Lung (tissue), 11 donors: ENCODE measurements at regions not wholly inside any gene's neighbourhood (a gene's known extent, or its start where the extent isn't known, plus 50 kb on each side); places are given as distances from the start of the nearest gene placed in this dataset.

Source experiments
- ATAC-seq: fragments of 200-7000 bp; cut with Tn5 transposase; one replicate; pipeline ENCODE4 v1.9.1; 2020; ENCODE audit warnings: moderate number of reproducible peaks; ENCODE audit not compliant: insufficient read depth, low FRiP score
- DNase-seq, 3 donors: peaks; one replicate each; pipeline ENCODE4 v3.0.0-alpha.2; 2013 to 2017
- H3K27ac ChIP-seq, 2 donors: one replicate each; pipeline ENCODE4 v1.5.1; 2013; ENCODE audit warnings: mild to moderate bottlenecking in 2 of 2, moderate library complexity in 2 of 2, control low read depth in 1 of 2, inconsistent platforms in 1 of 2, low read depth in 1 of 2, low read length in 1 of 2
- H3K27me3 ChIP-seq, 3 donors: one replicate each; pipeline ENCODE4 v1.5.1; 2013; ENCODE audit warnings: low read length in 2 of 3; ENCODE audit not compliant: control insufficient read depth in 3 of 3, insufficient read depth in 3 of 3
- H3K36me3 ChIP-seq, 4 donors: one replicate each; pipeline ENCODE4 v1.5.1; 2013; ENCODE audit warnings: low read length in 4 of 4, mild to moderate bottlenecking in 1 of 4, moderate library complexity in 1 of 4; ENCODE audit not compliant: control insufficient read depth in 4 of 4, insufficient read depth in 4 of 4
- H3K4me1 ChIP-seq, 5 donors: one replicate each; pipeline ENCODE4 v1.5.1; 2013; ENCODE audit warnings: low read length in 5 of 5, mild to moderate bottlenecking in 2 of 5, moderate library complexity in 1 of 5; ENCODE audit not compliant: control insufficient read depth in 5 of 5, insufficient read depth in 5 of 5
- H3K4me3 ChIP-seq: one replicate; pipeline ENCODE4 v1.5.1; 2013; ENCODE audit warnings: mild to moderate bottlenecking, control low read depth, moderate library complexity
- H3K9ac ChIP-seq, 2 donors: one replicate each; pipeline ENCODE4 v1.5.1; 2013; ENCODE audit warnings: low read length in 2 of 2, control low read depth in 1 of 2; ENCODE audit not compliant: insufficient read depth in 1 of 2
- H3K9me3 ChIP-seq, 4 donors: one replicate each; pipeline ENCODE4 v1.5.1; 2013; ENCODE audit warnings: low read length in 3 of 4, mild to moderate bottlenecking in 1 of 4, moderate library complexity in 1 of 4; ENCODE audit not compliant: control insufficient read depth in 4 of 4, insufficient read depth in 3 of 4
- CTCF ChIP-seq: IDR thresholded peaks from 2 replicates; pipeline ENCODE4 v1.5.1; 2012; ENCODE audit warnings: mild to moderate bottlenecking; ENCODE audit errors: control extremely low read depth, extremely low read depth
- WGBS, 2 donors: extraction: QIAGEN DNeasy Blood & Tissue Kit; methylation state at CpG; one replicate each; pipeline ENCODE4 v1.1.7; 2013; 5-methylcytosine and 5-hydroxymethylcytosine counted together
- donor health status: control.
- donor health status: control.
- donor health status: Bipolar disorder and iron deficiency.
- donor health status: healthy.
- donor health status: DM: yes; HTN: yes; CAD: no.

DNA sequence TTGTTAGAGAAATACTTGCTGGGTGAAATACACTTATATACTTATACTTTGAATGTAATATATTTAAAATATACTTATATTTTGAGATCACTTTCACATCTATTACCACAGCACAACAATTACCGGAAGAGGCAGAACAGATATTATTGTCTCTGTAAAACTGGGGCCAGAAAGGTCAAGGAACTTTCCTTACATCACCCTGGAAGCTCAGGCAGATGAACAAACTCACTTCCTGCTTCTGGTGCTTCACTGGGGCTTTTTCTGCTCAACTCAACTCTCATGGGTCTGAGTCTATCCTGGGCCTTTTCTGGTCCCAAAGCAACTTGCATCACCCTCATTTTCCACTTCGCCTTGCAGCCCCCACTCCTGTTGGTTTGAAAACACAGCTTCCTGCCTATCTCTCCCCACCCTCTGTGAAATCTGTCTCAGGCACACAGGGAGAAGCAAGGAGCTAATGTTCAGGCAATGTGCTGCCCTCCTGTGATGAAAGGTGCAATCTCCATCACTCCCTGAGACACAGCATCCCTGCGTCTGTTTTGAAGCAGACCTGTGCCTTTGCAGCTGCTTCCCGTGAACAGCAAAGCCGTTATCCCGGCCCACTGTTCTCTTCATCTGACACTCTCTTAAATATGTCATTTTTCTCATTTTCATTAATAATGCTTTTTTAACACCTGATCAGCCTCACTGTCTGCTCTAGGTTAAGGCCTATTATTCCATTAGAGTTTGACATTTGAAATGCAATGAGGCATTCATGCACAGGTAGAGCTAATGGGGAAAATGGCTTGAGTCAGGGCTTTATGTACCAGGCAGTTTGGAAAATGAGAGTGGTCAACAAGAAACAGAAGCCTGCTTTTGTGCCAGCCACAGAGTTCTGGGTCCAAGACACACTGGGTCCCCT is 251.9 kb upstream of the CHAC2 start:
- DNase-seq, result no peak
- no peaks in the 10 kb centered on the region for H3K36me3 ChIP-seq
- H3K4me1 ChIP-seq, result peaks cover 0 to 5% (median 0%) of the 10 kb centered on the region in 5 donors
- H3K27ac ChIP-seq, result no peak overlapping the region
- no peak for TF ChIP-seq CTCF
- no peaks in the 10 kb centered on the region for H3K9me3 ChIP-seq
- no peak for ATAC-seq
- H3K9ac ChIP-seq, result no peak overlapping the region
- H3K27me3 ChIP-seq, result no peaks in the 10 kb centered on the region
- WGBS, 2 donors, result 71 to 84% methylated on average over 6 of the region's 6 CpGs
- no peak overlapping the region for H3K4me3 ChIP-seq

DNA sequence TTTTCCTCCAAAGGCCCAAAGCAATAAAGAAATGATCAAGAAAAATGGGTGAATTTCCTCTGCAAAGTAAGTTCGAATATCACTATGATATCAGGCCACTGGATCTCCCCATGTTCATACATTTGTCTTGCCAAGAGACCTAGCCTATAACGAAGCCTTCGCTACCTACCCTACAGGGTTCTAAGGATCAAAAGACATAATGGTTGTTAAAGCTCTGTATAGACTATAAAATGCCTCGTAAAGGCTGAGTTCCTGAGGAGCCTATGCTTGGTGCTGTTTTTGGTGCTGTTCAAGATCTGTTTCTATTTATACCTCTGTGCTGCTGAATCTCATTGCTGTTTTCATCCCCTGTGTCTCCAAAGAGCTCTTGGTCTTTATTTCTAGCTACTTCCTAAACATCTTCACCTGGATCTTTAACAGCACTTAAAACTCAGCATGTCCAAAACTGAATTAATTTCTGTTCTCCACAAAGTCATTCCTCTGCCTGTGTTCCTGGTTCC is 254.4 kb upstream of the CHAC2 start:
- no peaks in the 10 kb centered on the region for H3K36me3 ChIP-seq
- H3K27ac ChIP-seq, result no peak overlapping the region
- H3K4me3 ChIP-seq, result no peak overlapping the region
- TF ChIP-seq CTCF, result no peak
- DNase-seq (no peak), ATAC-seq (no peak)
- WGBS, 2 donors, result 84 to 92% methylated on average over 4 of the region's 4 CpGs
- H3K9me3 ChIP-seq, result no peaks in the 10 kb centered on the region
- no peaks in the 10 kb centered on the region for H3K27me3 ChIP-seq
- H3K4me1 ChIP-seq, result peaks cover 0 to 4% (median 0%) of the 10 kb centered on the region in 5 donors
- no peak overlapping the region for H3K9ac ChIP-seq

DNA sequence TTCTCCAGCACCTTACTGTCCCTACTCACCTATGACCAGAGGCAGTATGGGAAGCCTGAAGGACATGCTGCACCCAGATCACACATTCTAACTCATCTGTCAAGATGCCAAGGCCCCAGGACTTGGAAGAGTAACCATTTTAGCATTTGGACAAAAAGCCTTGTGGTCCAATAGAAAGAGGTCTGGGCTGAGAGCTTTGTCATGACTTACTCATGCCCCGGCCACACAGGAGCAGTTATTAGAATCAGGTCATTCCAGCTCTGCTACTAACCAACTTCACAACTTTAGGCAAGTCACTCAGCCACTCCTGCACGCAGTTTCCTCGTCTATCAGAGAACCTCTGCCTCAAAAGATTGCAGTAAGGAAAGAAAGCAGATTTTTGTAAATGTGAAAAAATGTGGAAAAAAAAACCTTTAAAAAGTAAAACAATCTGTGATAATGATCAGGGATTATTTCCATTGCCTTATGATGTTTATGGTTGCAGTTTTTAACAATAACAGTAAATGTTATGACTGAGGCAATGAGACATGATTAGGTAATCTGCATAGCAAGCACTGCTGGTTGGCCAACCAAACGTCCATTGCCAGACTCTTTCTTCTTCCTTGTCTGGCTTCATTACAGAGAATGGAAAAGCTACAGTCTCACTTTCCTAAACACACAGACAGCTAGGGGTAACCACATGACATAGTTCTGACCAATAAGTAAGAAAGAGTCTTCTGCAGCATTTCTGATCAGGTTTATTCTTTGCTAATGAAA is 255.4 kb upstream of the CHAC2 start:
- Histone ChIP-seq H3K9me3 (no peaks in the 10 kb centered on the region), H3K27me3 (no peaks in the 10 kb centered on the region), H3K27ac (peak overlapping the region in 1 of 2 donors; percentile 20), H3K4me3 (no peak overlapping the region), H3K9ac (no peak overlapping the region), H3K4me1 (peaks cover 0 to 4% (median 0%) of the 10 kb centered on the region in 5 donors), H3K36me3 (no peaks in the 10 kb centered on the region)
- DNase-seq, result peak in 1 of 3 donors; percentile 23
- ATAC-seq, result no peak
- TF ChIP-seq CTCF, result no peak
- 60 to 75% methylated on average over 4 of the region's 4 CpGs for WGBS, 2 donors
